Lower leg skin (tissue), 4 donors: ENCODE measurements at regions not wholly inside any gene's neighbourhood (a gene's known extent, or its start where the extent isn't known, plus 50 kb on each side); places are given as distances from the start of the nearest gene placed in this dataset.

Source experiments
- DNase-seq, 2 donors: peaks; one replicate each; pipeline ENCODE4 v3.0.0-alpha.2; 2019; ENCODE audit warnings: low spot score in 2 of 2
- H3K4me3 ChIP-seq: fragments of 200-600 bp; sonication (generic); 2 replicates; pipeline ENCODE4 v1.5.1; 2017; ENCODE audit warnings: mild to moderate bottlenecking, low read depth; ENCODE audit not compliant: poor library complexity, severe bottlenecking
- POLR2A ChIP-seq, 2 donors: fragments of 450-650 bp; IDR thresholded peaks; one replicate each; pipeline ENCODE4 v1.6.1; 2016 to 2017; ENCODE audit warnings: antibody characterized with exemption in 2 of 2, mild to moderate bottlenecking in 1 of 2, moderate library complexity in 1 of 2
- WGBS, 2 donors: methylation state at CpG; one replicate each; pipeline ENCODE4 v1.1.5; 2018; 5-methylcytosine and 5-hydroxymethylcytosine counted together
- intact Hi-C: fragments of 100-400 bp; cut with DNase I; formaldehyde crosslinking; loops from one replicate; pipeline ENCODE4 v1.15.0; 2023; ENCODE audit warnings: low total_unique reads
- TF ChIP-seq, protein P1 (sequence below), 3 donors: fragments of 450-650 bp; IDR thresholded peaks; one replicate each; pipeline ENCODE4 v1.5.1; 2016; ENCODE audit warnings: antibody characterized with exemption in 3 of 3, mild to moderate bottlenecking in 3 of 3, moderate library complexity in 2 of 3

DNA sequence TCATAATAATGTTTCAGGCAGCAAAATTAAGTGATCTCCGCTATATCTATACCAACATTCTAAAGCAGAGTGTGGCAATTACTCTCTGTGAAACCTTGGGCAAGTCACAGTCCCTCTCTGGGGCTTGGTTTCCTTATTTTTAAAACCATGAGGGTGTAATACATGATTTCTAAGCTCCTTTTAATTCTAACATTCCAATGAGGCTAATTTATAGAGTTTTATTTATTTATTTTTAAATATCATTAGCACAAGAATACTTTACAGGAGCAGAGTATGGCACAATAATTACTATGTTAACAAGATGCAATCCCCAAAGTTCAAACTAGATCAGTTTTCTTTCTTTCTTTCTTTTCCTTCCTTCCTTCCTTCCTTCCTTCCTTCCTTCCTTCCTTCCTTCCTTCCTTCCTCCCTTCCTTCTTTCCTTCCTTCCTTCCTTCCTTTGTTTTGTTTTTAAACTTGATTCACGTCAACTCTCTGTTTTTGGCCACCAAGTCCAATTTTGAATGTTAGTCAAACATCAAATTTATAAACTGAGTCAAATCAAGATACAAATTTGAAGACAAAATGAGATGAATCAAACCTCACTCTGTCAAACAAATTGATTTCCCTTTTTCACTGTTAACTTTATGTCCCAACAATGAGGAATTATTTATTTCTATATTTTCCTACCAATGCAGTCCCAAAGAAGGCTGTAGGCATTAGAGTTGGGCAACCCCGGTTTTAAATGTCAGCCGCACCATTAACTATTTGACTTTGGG lies 50.2 kb upstream of the GPR174 start:
- 74 to 92% methylated on average over 4 of the region's 4 CpGs for WGBS, 2 donors
- intact Hi-C loops: no loop called here

More for the DNA sequence above, 50.2 kb upstream of the GPR174 start:
- DNase-seq: no peak
- no peak overlapping the region for H3K4me3 ChIP-seq
- TF ChIP-seq, protein P1, sequence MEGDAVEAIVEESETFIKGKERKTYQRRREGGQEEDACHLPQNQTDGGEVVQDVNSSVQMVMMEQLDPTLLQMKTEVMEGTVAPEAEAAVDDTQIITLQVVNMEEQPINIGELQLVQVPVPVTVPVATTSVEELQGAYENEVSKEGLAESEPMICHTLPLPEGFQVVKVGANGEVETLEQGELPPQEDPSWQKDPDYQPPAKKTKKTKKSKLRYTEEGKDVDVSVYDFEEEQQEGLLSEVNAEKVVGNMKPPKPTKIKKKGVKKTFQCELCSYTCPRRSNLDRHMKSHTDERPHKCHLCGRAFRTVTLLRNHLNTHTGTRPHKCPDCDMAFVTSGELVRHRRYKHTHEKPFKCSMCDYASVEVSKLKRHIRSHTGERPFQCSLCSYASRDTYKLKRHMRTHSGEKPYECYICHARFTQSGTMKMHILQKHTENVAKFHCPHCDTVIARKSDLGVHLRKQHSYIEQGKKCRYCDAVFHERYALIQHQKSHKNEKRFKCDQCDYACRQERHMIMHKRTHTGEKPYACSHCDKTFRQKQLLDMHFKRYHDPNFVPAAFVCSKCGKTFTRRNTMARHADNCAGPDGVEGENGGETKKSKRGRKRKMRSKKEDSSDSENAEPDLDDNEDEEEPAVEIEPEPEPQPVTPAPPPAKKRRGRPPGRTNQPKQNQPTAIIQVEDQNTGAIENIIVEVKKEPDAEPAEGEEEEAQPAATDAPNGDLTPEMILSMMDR (IDR thresholded peaks at IDR 0.05): no peak
- TF ChIP-seq POLR2A (IDR thresholded peaks at IDR 0.05): no peak
